ENCODE measurements at regions not wholly inside any gene's neighbourhood (a gene's known extent, or its start where the extent isn't known, plus 50 kb on each side); places are given as distances from the start of the nearest gene placed in this dataset.

- TF ChIP-seq CTCF (IDR thresholded peaks at IDR 0.05; ENCODE audit: low read length, missing control alignments), result no peak
- H3K4me3 ChIP-seq (replicated peaks; ENCODE audit: low read depth, low read length), result peak overlapping the region; percentile 46
- DNase-seq (ENCODE audit: low read depth), result no peak
Measured at GRCh38 chr6:28809947-28810658, 113.7 kb downstream of the TRIM27 start.

- TF ChIP-seq CTCF (IDR thresholded peaks at IDR 0.05; ENCODE audit: low read length, missing control alignments), result no peak
- peak overlapping the region; percentile 46 for H3K4me3 ChIP-seq (replicated peaks; ENCODE audit: low read depth, low read length)
- no peak for DNase-seq (ENCODE audit: low read depth)
Measured at GRCh38 chr6:28810659-28811053, 113.1 kb downstream of the TRIM27 start.

- TF ChIP-seq CTCF (IDR thresholded peaks at IDR 0.05; ENCODE audit: low read length, missing control alignments), result no peak
- no peak overlapping the region for H3K4me3 ChIP-seq (replicated peaks; ENCODE audit: low read depth, low read length)
- no peak for DNase-seq (ENCODE audit: low read depth)
Measured at GRCh38 chr6:28811873-28812272, 111.9 kb downstream of the TRIM27 start.

GRCh38 chr6:28812778-28813569, 110.8 kb downstream of the TRIM27 start:
- H3K4me3 ChIP-seq (replicated peaks; ENCODE audit: low read depth, low read length), result no peak overlapping the region
- no peak for TF ChIP-seq CTCF (IDR thresholded peaks at IDR 0.05; ENCODE audit: low read length, missing control alignments)
- no peak for DNase-seq (ENCODE audit: low read depth)

- TF ChIP-seq CTCF (IDR thresholded peaks at IDR 0.05; ENCODE audit: low read length, missing control alignments), result no peak
- H3K4me3 ChIP-seq (replicated peaks; ENCODE audit: low read depth, low read length), result no peak overlapping the region
- no peak for DNase-seq (ENCODE audit: low read depth)
Measured at GRCh38 chr6:28814032-28814976, 109.5 kb downstream of the TRIM27 start.

GRCh38 chr6:28816339-28816908, 107.4 kb downstream of the TRIM27 start:
- no peak for DNase-seq (ENCODE audit: low read depth)
- H3K4me3 ChIP-seq (replicated peaks; ENCODE audit: low read depth, low read length), result no peak overlapping the region
- no peak for TF ChIP-seq CTCF (IDR thresholded peaks at IDR 0.05; ENCODE audit: low read length, missing control alignments)

Measured in fibroblast of pulmonary artery (primary cell).